Lower lobe of right lung (tissue), 2 donors: ENCODE measurements at regions not wholly inside any gene's neighbourhood (a gene's known extent, or its start where the extent isn't known, plus 50 kb on each side); places are given as distances from the start of the nearest gene placed in this dataset.
"Not testable (repeated sequence)": the region's sequence is repeated elsewhere in the genome, so short reads cannot be mapped to it uniquely, and the experiment has no call there.

Source experiments
- ATAC-seq, 2 donors: fragments of 200-7000 bp; cut with Tn5 transposase; one replicate each; pipeline ENCODE4 v1.9.1; 2020 to 2022; ENCODE audit warnings: mild to moderate bottlenecking in 2 of 2, moderate library complexity in 2 of 2
- DNase-seq: peaks from one replicate; pipeline ENCODE4 v3.0.0-alpha.2; 2020
- H3K27ac ChIP-seq: fragments of 200-600 bp; one replicate; pipeline ENCODE4 v1.8.0; 2022
- H3K27me3 ChIP-seq: fragments of 200-600 bp; one replicate; pipeline ENCODE4 v1.8.0; 2022; ENCODE audit warnings: low read depth
- H3K36me3 ChIP-seq: fragments of 200-600 bp; one replicate; pipeline ENCODE4 v1.8.0; 2022; ENCODE audit warnings: mild to moderate bottlenecking
- H3K4me1 ChIP-seq: fragments of 200-600 bp; one replicate; pipeline ENCODE4 v1.8.0; 2022
- H3K4me3 ChIP-seq: fragments of 200-600 bp; one replicate; pipeline ENCODE4 v1.8.0; 2022; ENCODE audit warnings: mild to moderate bottlenecking
- H3K9me3 ChIP-seq: fragments of 200-600 bp; one replicate; pipeline ENCODE4 v1.8.0; 2022
- intact Hi-C: fragments of 100-400 bp; cut with DNase I; formaldehyde crosslinking; loops from one replicate; pipeline ENCODE4 v1.11.0; 2022
- TF ChIP-seq, protein P1 (sequence below): fragments of 200-600 bp; IDR thresholded peaks from one replicate; pipeline ENCODE4 v1.8.0; 2022; ENCODE audit warnings: antibody characterized with exemption, mild to moderate bottlenecking
- donor health status: DM: no; HTN: yes; CAD: no; lungs with severe emphysema.

DNA sequence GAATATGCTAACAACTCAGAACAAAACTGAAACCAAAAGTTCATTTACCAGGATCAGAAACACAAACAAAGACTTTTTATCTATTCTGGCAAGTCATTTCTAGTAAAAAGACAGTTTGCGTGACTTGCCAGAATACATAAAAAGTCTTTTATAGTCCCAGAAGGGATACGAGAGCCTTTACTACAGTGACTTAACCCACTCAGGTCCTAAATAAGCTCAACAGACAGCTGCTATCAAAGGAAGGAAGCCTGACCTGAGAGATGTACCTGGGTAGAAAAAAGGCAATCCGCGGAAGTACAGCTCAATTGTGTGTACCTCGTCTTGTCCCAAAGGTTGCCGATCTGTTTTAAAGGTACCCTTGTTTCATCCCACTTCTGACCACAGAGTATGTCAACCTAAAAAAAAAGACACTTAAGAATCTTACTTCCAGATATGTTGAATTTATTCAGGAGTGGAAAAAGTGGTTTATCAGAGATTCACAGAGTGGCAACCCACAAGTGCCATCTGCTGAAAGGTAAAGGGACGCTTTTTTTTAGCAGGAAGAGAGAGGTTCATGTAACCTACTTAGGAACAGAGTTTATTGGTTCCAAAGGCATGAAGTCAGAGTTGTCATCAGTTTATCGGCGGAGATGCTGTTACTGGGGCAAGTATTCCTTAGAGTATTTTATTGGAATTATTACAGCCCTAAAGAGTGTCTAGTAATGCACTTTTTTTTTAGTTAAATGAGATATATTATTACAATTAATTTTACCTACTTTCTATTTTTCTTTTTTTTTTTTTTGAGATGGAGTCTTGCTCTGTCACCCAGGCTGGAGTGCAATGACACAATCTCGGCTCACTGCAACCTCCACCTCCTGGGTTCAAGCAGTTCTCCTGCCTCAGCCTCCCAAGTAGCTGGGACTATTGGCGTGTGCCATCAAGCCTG lies 69.7 kb upstream of the C1QTNF9B start:
- Histone ChIP-seq H3K27me3 (no peaks in the 10 kb centered on the region), H3K4me3 (peak overlapping the region; percentile 22), H3K9me3 (no peaks in the 10 kb centered on the region), H3K27ac (peak overlapping the region; percentile 65), H3K4me1 (peaks cover 18% of the 10 kb centered on the region), H3K36me3 (no peaks in the 10 kb centered on the region)
- DNase-seq (no peak), ATAC-seq (no peak)
- TF ChIP-seq, protein P1, sequence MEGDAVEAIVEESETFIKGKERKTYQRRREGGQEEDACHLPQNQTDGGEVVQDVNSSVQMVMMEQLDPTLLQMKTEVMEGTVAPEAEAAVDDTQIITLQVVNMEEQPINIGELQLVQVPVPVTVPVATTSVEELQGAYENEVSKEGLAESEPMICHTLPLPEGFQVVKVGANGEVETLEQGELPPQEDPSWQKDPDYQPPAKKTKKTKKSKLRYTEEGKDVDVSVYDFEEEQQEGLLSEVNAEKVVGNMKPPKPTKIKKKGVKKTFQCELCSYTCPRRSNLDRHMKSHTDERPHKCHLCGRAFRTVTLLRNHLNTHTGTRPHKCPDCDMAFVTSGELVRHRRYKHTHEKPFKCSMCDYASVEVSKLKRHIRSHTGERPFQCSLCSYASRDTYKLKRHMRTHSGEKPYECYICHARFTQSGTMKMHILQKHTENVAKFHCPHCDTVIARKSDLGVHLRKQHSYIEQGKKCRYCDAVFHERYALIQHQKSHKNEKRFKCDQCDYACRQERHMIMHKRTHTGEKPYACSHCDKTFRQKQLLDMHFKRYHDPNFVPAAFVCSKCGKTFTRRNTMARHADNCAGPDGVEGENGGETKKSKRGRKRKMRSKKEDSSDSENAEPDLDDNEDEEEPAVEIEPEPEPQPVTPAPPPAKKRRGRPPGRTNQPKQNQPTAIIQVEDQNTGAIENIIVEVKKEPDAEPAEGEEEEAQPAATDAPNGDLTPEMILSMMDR: no peak
- intact Hi-C loops: no loop called here

DNA sequence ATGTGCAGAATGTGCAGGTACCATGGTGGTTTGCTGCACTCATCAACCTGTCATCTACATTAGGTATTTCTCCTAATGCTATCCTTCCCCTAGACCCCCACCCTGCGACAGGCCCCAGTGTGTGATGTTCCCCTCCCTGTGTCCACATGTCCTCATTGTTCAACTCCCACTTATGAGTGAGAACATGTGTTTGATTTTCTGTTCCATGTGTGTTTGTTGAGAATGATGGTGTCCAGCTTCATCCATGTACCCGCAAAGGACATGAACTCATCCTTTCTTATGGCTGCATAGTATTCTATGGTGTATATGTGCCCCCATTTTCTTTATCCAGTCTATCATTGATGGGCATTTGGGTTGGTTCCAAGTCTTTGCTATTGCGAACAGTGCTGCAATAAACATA lies 70.5 kb upstream of the C1QTNF9B start:
- H3K27me3 ChIP-seq, H3K4me3 ChIP-seq, intact Hi-C loops, H3K27ac ChIP-seq, H3K9me3 ChIP-seq, H3K36me3 ChIP-seq, DNase-seq, ATAC-seq: not testable (repeated sequence)
- H3K4me1 ChIP-seq: peaks cover 18% of the 10 kb centered on the region

DNA sequence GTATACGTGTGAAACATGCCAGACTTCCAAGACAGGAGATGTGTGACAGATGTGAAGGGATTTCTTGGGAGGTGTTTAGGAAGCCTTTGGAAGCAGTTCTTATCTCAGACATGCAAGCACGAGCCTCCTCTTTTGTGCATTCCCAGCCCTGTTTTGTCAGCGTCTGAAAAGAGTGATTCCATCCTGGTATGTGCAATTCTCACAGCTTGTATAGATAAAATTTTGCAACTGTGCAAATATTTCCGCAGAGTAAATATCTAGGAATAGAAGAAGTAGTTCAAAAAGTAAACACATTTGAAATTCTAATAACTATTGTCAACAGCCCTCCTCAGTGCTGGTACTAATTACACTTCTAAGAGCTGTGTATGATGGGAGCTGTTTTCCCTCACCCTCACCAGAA lies 72.3 kb upstream of the C1QTNF9B start:
- no peaks in the 10 kb centered on the region for H3K9me3 ChIP-seq
- H3K36me3 ChIP-seq: no peaks in the 10 kb centered on the region
- peaks cover 18% of the 10 kb centered on the region for H3K4me1 ChIP-seq
- H3K27ac ChIP-seq: no peak overlapping the region
- TF ChIP-seq, protein P1: no peak
- peak; percentile 43 to 79 for ATAC-seq
- DNase-seq: no peak
- intact Hi-C loops: no loop called here
- H3K27me3 ChIP-seq: no peaks in the 10 kb centered on the region
- no peak overlapping the region for H3K4me3 ChIP-seq

GRCh38 chr13:23979361-23980159 lies 82.3 kb upstream of the C1QTNF9B start:
- H3K27ac ChIP-seq: peak overlapping the region; percentile 66
- DNase-seq: peak; percentile 77
- peaks cover 6% of the 10 kb centered on the region for H3K4me1 ChIP-seq
- H3K27me3 ChIP-seq: no peaks in the 10 kb centered on the region
- peak; percentile 89 to 91 for ATAC-seq
- intact Hi-C loops: no loop called here
- no peaks in the 10 kb centered on the region for H3K36me3 ChIP-seq
- TF ChIP-seq, protein P1: no peak
- H3K9me3 ChIP-seq: no peaks in the 10 kb centered on the region
- H3K4me3 ChIP-seq: peak overlapping the region; percentile 63

- Histone ChIP-seq H3K27ac (peak overlapping the region; percentile 66), H3K36me3 (no peaks in the 10 kb centered on the region), H3K27me3 (no peaks in the 10 kb centered on the region), H3K4me3 (peak overlapping the region; percentile 63), H3K4me1 (peaks cover 6% of the 10 kb centered on the region), H3K9me3 (no peaks in the 10 kb centered on the region)
- peak; percentile 92 to 93 for ATAC-seq
- TF ChIP-seq, protein P1: no peak
- intact Hi-C loops: no loop called here
- peak; percentile 88 for DNase-seq
These were observed 82.9 kb upstream of the C1QTNF9B start for GRCh38 chr13:23980160-23980551.

DNA sequence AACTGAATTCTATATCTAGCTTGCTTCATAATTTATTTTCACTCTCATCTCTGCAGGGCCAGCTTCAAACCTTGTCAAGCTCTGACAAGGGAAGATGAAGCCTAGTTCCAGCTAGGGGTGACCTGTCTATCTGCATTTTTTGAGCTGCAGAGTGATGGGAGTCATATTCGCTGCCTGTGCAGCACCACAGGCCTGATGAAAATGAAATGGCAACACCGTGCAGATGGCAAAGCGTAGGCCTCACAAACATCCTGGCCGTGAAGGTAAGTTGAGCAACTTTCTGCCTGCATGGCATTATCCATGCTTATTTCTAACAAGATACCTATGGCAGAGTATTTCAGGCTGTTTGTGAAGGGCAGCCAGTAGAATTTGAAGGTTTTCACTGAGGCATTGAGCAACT lies 86.4 kb upstream of the C1QTNF9B start:
- Histone ChIP-seq H3K27ac (no peak overlapping the region), H3K4me3 (no peak overlapping the region), H3K36me3 (no peaks in the 10 kb centered on the region), H3K9me3 (no peaks in the 10 kb centered on the region), H3K27me3 (no peaks in the 10 kb centered on the region), H3K4me1 (peaks cover 12% of the 10 kb centered on the region)
- ATAC-seq (no peak), DNase-seq (no peak)
- TF ChIP-seq, protein P1: no peak
- intact Hi-C loops: no loop called here
